Fibroblast of upper back skin (primary cell): ENCODE measurements at regions not wholly inside any gene's neighbourhood (a gene's known extent, or its start where the extent isn't known, plus 50 kb on each side); places are given as distances from the start of the nearest gene placed in this dataset.

Experiments
- DNase-seq: peaks from one replicate; pipeline ENCODE4 v3.0.0-alpha.2; 2013

DNA sequence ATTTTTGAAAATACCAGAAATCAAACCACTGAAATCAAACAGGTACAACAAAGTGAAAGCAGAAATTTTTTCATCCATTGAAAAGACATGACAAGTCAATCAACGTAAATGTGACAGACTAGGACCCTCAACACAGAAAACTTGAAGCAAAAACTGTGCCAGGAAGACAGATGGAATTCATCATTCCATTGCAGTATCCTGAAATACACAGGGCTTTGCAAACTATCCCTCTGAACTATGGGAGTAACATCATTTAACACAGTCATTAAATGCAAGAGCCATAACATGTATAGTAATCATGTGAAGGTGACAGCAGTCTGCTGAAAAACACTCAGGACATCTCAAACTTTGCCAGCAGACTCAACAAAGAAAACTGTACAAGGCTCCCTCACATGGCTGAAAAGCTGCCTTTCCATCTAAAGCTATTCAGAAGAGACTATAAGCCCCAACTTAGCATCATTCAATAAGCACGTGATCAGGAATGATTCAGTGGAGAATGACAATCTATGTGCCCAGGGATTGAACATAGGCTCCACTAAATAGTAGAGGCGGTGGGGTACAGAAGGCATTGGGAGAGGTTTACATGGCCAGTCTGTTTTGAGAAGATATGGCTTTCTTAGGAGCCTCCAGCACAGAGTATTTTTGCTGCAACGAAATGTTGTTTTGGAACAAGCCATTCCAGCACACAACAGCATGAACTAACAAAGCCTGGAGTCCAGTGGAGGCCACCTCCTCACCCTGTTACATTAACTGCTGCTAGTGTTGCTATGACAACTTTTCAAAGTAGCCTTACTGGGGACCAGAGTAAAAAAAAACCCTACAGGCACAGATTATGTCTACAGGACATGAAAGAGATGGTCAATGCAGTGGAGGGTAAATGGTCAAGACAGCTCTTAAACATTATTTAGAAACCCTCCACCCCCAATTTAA is 274.5 kb upstream of the NOCT start:
- DNase-seq = no peak

DNA sequence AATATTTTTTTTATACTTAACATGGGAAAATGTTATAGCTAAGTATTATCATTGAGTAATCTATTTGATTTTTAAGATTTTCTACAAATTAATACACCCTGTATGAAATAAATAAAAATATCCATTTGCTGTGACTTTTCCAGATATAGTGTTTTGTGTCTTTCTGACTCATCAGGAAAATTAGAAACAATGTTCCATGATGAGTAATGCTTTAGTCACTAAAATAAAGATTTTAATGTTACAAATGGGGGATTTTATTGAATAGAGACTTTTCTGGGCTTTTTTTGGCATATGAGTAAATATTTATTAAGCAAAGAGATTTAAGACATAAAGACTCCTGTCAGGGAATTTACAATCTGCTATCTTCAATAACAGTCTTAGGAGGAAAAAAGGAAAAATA is 279.2 kb upstream of the NOCT start:
- DNase-seq = no peak

DNA sequence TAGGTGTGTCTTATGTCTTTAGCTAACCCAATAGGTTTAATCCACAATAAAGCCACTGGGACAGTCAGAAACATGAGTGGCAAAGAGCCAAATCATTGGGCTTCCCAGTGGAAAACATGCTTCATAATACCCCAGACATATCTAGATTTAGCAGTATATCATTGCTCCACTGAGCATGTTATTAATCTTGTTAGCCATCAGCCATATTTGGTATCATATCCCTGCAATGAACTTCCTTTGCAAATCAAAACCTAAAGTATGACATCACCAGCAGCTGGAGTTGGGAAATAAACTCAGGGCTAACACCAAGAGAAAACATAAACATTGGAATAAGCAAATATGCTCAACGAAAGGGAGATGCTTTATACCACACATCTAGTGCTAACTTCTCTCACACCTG is 280.8 kb upstream of the NOCT start:
- peak; percentile 53 for DNase-seq

DNA sequence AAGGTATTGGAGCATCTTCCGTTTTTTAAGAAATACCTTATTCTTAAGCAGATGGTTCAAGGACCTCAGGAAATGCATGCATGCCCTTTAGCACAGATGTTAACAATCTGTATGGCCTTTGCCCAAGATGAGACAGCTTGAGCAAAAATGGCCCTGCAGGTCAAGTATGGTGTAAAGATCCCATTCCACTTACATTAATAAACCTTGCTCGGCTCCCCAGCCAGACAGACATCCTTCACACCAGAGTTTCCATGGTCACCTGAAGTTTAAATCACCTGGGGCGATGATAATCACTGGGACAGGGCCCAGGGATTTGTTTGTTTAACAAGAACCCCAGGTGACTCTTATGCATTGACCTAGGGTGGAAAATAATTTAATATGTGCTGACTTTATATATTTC is 287.0 kb upstream of the NOCT start:
- no peak for DNase-seq

DNA sequence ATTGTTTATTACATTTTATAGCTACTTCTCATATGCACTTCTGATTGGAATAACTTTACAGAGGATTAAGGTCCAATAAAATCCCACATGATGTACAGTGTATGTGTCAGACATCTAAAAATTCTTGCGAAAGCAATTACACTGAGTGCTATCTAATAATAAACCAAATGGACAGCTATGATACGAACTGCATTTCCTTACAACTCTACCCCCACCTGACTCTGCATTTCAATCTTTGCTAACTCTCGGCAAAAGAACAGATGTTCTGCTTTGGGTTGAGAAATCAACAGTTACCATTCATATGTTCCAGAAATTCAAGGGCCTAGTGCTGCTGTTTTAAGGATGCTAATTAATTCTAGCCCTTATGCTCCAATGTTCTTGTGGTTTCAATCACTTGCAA is 287.9 kb upstream of the NOCT start:
- DNase-seq = no peak

DNA sequence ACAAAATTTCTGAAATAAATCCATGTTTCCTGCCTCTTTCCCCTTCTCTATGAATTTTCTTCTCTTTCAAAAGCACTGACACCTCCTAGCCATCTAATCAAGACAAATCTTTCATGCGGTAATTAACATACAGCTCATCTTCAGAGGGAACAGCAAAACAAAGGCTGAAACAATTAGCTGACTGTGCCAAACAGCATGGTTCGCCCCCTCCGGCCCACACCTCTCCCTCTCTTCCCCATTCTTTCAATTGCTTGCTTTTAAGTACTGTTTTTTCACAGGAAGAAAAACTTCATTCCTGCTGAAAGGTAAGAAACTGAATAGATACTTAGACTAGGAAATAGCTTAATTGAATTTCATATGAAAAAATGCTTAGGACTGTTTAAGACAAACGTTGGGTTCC is 291.1 kb upstream of the NOCT start:
- DNase-seq = no peak

DNA sequence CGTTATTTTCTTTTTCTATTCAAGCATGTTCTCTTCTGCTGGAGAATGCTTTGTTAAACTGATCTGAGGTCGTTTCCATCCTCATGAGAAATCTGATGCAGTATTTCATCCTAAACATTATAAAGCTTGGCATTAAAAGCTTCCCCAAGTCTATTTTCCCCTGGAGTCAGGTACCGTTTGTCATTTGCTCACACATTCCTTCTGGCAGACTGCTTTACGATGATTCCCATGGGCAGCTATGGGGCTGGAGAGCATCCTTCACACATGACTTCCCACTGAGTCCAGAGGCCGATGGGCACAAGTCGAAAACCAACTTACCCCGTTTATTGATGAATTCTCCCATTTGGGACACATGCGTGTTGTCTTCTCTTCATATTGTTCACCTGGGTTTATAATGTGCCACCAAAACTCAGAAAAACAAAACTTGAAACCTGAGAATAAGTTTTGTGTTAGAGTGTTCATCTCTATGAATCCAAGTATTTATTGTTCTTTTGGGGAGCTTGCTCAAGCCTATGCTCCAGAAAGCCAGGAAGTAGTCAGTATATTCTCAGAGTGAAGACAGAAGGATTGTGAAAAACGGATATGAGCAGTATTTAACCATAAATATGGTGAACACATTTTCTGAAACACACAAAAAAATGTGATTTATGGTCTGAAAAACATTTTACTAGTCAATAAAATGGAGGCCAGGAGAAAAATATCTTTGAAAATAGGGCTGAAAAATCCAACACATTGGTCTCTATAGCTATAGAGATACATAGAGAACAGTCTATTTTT is 298.8 kb upstream of the NOCT start:
- DNase-seq = peak; percentile 17

DNA sequence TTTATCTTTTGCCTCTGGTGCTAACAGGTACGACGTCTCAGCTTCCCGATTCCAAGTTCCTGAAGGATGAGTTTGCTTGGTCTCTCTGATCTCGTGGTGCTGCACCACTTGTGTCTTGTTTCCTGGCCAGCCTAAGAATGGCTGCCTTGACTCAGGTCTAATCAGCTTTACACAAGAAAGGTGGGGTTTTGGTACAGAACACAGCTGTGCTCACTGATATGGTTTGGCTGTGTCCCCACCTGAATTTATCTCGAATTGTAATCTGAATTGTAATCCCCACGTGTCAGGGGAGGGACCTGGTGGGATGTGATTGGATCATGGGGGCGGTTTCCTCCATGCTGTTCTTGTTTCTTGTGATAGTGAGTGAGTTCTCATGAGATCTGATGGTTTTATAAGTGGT is 305.3 kb upstream of the NOCT start:
- DNase-seq = no peak

DNA sequence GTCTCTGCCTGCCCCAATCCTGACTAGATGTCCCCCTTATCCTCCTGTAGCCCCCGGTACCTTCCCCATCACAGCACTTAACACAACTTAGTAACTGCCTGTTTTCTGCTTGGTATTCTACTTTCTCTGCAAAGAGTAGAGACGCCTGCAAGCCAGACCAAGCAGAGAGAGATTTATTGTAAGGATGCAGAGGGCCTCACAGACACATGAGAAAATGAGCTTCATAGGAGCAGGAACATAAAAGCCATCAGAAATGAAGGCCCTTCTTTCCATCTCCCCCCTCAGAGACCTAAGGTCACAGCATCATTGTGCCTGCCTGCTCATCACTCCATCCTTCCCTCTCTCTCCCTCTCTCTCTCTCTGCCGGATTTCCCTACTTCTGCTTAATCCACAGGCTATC is 305.7 kb upstream of the NOCT start:
- no peak for DNase-seq

DNA sequence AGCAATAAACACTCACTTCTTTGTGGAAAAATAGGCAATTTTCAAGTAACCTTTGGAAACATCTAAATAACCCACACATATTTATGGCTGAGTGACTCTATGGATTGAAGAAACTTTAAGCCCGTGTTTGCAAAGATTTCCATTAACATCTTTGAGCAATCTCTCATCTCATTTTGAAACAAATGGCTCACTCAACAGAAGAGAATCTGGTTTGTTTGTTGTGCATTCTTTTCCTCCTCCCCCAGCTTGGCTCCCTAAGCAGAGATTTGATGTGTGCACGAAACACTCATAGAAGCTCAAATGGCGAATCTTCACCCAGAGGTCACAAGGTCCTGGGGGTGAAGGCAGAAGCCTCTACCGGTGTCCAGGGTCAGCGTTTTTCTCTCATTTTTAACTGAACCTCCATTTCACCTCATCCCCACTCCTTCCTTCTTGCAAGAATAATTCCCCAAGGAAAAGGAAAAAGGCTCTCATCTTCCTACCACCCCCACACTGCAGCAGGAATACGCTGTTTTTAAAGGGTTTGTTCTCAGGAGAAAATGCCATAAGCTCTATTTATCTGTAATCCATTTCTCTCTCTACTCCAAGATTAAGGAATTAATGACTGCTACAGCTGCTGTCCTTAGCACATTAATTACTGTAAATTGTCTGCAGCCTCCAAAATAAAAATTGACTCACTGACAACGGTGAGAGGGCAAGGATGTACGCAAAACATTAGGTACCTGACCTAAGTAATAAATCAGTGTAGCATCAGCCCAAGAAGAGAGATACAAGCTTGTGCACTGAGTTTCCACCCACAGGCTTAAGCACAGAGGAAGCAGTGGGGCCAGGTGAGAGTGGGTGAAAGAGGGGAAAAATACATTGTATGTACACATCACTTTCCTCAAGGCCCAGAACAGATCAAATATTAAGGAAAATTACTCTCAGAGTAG is 307.6 kb upstream of the NOCT start:
- no peak for DNase-seq

DNA sequence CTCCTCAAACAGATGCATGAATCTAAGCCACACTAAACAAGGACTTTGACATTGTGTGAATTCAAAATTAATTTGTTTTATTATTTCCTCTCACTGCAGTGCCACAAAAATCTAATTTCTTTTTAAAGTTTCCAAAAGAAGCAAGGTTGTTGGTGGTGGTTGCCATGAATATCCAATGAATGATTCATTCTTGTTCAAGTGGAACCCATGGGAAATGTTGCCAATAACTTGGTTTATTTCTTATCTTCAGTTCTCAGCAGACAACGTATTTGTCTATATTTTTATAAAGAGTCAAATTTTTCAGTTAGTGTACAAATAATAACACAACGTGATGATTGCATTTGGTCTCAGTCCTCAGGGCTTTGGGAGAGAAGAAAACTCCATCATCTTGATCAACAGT is 309.4 kb upstream of the NOCT start:
- no peak for DNase-seq

DNA sequence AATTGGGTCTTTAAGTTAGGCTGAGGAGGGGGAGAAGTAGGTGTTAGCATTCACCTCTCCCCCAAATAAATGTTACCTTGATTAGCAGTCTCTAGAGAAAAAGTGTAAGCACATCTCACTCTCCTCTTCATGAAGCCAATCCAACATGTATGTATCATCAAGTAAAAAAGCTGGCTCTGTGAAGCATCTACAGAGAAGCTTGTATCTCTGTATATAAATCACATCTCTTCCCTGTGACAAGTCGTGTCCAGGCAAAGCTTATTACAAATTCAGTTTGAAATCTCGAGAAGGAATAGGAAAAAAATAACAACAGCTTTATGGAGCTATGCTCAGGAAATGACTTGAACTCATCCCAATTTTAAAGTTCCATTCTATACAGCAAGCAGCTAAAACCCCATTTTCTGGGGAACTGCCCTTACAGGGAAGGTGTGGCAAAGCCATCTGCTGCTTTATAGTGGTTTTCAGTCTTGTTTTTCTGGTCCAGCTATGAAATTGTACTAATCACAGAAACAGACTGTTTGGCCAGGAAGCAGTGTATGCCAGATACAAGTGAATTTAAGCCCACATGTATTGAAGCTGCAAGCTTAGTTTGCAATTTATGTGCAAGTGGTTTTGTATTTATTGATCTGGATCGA is 313.3 kb upstream of the NOCT start:
- no peak for DNase-seq

DNA sequence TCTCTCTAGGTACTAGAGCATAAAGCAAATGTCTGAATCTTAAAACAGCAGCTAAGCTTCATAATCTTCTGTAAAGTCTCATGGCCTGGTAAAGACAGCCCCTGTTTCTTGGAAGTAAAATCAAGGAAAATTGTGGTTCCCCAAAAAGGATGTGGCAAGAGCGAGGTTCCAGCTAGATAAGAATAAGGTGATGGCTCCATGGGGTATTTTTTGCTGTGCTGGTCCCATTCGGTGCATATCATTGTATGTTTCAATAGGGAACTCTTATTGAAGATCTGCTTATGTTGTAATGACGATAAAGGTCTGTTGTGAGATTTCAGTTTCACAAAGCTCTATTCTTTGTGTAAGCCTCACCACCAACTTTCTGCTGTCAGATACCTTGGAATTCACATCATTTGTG is 316.9 kb upstream of the NOCT start:
- no peak for DNase-seq

DNA sequence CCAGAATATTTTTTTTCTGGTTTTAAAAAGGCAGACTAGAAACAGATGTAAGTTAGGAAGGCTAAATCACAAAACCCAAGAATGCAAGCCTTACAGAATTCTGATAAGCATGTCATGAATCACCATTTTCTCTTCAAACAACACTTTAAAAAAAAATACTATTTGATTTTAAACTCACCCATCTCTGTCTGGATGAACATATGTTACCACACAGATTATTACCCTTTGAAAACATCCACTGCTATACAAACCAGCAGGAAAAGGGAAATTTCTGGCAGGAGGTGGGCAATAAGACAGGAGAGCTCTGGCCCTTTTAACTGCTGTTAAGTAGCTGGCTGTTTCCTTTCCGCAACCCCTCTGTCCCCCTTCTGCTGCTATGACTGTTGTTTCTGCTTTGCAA is 317.7 kb upstream of the NOCT start:
- peak; percentile 64 for DNase-seq

DNA sequence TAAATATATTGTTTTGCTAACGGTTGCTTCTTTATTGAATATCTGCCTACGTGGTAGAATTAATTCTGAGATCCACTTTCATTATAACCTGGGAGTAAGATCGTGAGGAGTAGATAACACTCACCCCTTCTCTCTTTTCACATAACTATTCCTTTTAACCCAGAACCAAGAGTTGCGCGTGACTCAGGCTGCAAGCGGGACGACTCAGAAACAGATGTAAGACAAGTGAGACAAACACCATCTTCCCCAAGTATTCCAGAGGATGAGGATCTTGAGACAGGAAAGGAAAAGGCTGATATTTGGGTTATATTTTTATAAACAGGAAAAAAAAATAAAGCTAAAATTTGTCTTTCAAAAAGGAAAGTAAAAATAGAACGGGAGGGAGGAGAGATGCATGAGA is 318.8 kb upstream of the NOCT start:
- no peak for DNase-seq

DNA sequence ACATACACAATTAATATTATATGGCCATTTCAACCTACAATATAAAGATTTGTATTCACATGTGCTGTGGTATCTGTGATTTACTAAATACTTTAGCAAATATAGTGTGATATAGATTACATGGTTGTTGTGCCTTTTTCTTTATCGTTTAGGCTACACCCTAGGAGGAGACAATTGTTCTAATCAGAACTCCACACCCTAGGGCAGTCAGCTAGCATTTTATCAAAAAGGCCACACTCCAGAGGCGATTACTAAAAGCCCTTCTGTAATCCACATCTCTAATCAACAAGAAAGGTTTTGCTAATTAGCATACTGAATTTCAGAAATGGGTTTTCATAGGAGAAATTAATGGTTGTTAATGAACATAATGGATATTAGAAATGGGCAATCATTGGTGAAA is 319.5 kb upstream of the NOCT start:
- no peak for DNase-seq

DNA sequence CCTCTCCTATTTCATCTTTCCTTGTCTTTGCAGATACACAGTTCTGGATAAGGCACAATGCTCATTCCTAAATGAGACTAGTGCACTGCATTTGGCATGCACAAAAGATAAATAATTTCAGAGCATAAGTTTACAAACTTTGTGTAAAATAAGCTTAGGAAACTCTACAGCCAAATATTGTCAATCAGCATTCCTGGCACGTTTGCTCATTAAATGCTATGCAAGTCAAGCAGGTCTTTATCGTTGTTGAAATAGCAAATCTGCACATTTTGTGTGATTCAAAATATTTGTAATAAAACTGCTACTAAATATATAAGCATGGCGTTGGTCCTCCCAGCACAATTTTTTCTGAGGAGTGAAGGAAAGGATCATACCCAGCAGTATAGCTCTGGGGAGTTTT is 322.1 kb upstream of the NOCT start:
- DNase-seq = no peak

DNA sequence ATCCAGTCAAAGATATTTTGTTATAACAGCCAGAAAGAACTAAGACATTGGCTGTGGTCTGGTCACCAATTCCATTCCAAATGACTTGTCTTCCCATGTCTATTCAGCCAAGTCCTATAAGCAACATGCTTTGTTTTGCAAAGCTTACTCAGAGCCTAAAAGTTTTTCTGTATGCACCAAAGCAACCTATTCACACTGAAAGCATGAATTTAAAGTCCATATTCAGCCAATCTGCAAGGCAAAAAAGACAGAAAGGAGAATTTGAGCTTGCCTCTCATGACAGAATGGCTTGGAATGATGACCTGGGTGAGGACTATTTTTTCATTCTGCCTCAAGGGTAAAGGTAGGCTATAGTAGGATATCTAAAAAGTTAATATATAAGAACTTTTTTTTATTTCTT is 323.2 kb upstream of the NOCT start:
- no peak for DNase-seq

DNA sequence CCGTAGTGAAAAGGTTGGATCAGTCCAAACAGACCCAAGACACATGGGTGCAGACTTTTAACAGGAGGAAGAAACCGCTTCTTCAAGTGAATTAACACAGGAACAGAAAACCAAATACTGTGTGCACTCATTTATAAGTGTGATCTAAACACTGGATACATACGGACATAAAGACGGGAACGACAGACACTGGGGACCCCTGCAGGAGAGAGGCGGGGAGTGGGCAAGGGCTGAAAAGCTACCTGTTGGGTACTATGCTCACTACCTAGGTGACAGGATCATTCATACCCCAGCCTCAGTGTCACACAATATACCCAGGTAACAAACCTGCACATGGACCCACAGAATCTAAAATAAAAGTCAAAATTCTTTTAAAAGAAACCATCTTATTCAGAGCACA is 326.0 kb upstream of the NOCT start:
- no peak for DNase-seq

DNA sequence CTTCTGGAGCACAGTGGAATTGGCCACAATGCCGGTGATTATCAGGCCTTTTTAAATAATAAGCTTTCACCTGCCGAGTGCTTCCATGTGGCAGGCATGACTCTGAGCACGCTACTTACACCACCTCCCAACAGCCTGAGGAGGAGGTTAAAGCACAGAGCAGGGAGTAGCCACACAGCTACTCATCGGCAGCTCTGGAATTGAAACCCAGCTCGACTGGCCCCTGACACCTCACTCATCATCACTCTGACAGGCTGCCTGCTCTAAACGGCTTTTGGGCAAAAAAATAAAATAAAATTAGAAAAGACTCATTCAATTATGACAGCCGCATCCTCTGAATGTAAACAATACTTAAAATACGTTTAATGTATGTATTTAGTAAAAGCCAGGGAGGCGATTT is 326.4 kb upstream of the NOCT start:
- DNase-seq = no peak

DNA sequence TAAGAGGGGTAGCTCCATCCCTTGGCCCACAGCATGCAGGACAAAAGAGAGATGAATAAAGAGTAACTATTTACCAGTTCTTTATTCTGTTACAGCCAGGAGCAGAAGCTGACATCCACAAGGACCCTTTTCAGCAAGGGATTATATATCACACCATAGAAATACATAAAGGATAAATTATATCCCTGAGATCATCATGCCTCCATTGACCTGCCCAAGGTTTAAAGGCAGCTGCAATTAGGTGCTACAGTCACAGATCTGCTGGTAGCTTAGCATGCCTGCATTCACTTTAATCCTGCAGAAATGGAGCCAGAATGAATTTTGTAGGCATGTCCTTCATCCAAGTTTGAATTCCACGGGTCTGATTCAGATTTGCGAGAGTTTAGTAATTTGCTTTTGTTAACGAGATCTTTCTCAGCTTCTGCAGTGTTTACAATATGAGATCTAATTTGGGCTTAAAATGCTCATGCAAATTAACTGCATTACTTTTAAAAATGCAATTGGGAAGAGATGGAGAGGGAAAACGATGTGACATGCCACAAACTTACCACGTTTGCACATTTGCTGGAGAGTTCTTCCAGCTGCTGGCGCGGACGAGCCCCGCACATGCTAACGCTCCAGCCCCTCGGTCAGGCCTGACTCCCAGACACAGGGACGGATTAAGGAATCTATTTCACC is 327.0 kb upstream of the NOCT start:
- DNase-seq = no peak
